Brain microvascular endothelial cell (primary cell): ENCODE measurements at regions not wholly inside any gene's neighbourhood (a gene's known extent, or its start where the extent isn't known, plus 50 kb on each side); places are given as distances from the start of the nearest gene placed in this dataset.

Source experiments
- DNase-seq: peaks from one replicate; pipeline ENCODE4 v3.0.0-alpha.2; 2020
- H3K27ac ChIP-seq: fragments of 250-450 bp; sonication (Bioruptor Pico); 2 replicates; pipeline ENCODE4 v1.5.1; 2020; ENCODE audit warnings: mild to moderate bottlenecking, moderate library complexity
- H3K27me3 ChIP-seq: fragments of 250-450 bp; sonication (Bioruptor Pico); replicated peaks from 2 replicates; pipeline ENCODE4 v1.5.1; 2020; ENCODE audit warnings: mild to moderate bottlenecking
- H3K36me3 ChIP-seq: fragments of 250-450 bp; sonication (Bioruptor Pico); replicated peaks from 2 replicates; pipeline ENCODE4 v1.5.1; 2020; ENCODE audit warnings: mild to moderate bottlenecking
- H3K4me3 ChIP-seq: 2 replicates; pipeline ENCODE4 v1.5.1; 2011; ENCODE audit warnings: low read depth, mild to moderate bottlenecking, control low read depth, low read length, moderate library complexity
- in situ Hi-C: cut with HindIII; loops from 2 replicates; pipeline ENCODE4 v1.10.0; 2017; ENCODE audit warnings: low sequenced_read_pairs, low pct_ligation_motif_present
- TF ChIP-seq, protein P1 (sequence below): IDR thresholded peaks from 2 replicates; pipeline ENCODE4 v1.5.1; 2011; ENCODE audit warnings: low read depth, mild to moderate bottlenecking, moderate library complexity, low read length, control low read depth, inconsistent platforms; ENCODE audit errors: missing control alignments

DNA sequence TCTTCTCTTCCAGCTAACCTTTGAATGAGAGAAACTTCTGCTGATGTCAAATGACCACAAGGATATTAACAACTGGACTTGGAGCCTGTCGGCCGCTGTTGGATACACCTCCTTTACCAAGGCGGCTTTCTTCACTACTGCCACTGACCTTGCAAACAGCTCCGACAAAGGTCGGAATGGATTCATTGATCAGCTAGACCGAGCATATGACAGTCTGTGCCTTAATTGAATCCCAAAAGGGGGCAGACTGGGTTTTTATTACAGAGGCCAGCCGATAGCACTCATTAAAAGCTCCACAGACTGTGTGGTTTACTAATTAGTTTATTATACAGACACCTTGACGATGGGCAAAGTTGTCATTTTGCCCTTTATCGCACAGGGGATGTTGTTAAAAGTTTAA, 394.5 kb downstream of the RERGL start:
- H3K27me3 ChIP-seq, result no peaks in the 10 kb centered on the region
- no peak overlapping the region for H3K4me3 ChIP-seq
- TF ChIP-seq, protein P1, sequence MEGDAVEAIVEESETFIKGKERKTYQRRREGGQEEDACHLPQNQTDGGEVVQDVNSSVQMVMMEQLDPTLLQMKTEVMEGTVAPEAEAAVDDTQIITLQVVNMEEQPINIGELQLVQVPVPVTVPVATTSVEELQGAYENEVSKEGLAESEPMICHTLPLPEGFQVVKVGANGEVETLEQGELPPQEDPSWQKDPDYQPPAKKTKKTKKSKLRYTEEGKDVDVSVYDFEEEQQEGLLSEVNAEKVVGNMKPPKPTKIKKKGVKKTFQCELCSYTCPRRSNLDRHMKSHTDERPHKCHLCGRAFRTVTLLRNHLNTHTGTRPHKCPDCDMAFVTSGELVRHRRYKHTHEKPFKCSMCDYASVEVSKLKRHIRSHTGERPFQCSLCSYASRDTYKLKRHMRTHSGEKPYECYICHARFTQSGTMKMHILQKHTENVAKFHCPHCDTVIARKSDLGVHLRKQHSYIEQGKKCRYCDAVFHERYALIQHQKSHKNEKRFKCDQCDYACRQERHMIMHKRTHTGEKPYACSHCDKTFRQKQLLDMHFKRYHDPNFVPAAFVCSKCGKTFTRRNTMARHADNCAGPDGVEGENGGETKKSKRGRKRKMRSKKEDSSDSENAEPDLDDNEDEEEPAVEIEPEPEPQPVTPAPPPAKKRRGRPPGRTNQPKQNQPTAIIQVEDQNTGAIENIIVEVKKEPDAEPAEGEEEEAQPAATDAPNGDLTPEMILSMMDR, result no peak
- no peak overlapping the region for H3K27ac ChIP-seq
- in situ Hi-C loops, result no loop called here
- H3K36me3 ChIP-seq, result no peaks in the 10 kb centered on the region
- DNase-seq, result no peak

DNA sequence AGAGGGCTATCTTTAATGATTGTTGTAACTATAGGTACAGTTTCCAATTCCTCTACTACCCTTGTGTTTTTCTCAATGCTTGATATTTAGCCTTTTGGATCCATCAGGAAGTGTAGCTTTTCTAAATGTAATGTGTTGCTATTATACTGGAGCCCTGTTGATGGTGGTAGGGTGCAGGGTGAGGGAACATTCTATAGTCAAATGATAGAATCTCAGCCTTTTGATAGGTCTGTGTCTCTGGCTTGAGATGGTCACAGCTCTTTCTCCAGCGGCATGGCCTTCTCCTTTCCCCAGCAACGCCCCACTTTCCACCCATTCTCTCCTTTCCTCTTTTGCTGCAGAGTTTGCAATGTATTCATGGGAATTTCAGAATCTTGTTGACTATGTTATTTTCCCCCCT, 398.6 kb downstream of the RERGL start:
- DNase-seq, result no peak
- H3K36me3 ChIP-seq, result no peaks in the 10 kb centered on the region
- TF ChIP-seq, protein P1, result no peak
- no peak overlapping the region for H3K27ac ChIP-seq
- no peaks in the 10 kb centered on the region for H3K27me3 ChIP-seq
- no peak overlapping the region for H3K4me3 ChIP-seq
- in situ Hi-C loops, result no loop called here

DNA sequence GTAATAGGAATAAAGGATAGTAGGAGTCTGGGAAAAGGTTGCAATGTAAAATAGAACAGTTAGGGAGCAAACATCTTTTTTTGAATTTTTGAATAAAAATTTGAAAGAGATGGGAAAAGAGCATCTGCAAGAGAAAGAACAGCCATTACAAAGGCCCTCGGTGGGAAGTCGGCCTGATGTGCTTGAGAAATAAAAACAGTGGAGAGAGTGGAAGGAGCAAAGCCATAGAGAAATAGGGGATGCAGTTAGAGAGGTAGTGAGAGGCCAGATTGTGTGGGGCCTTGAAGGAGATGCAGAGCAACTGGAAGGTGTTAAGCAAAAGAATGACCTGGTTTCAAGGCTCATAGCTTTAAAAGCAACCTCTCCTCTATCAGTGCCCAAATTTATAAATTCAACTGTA, 409.8 kb downstream of the RERGL start:
- no peak overlapping the region for H3K27ac ChIP-seq
- H3K4me3 ChIP-seq, result no peak overlapping the region
- no peak for DNase-seq
- in situ Hi-C loops, result no loop called here
- no peaks in the 10 kb centered on the region for H3K36me3 ChIP-seq
- TF ChIP-seq, protein P1, result no peak
- H3K27me3 ChIP-seq, result no peaks in the 10 kb centered on the region

DNA sequence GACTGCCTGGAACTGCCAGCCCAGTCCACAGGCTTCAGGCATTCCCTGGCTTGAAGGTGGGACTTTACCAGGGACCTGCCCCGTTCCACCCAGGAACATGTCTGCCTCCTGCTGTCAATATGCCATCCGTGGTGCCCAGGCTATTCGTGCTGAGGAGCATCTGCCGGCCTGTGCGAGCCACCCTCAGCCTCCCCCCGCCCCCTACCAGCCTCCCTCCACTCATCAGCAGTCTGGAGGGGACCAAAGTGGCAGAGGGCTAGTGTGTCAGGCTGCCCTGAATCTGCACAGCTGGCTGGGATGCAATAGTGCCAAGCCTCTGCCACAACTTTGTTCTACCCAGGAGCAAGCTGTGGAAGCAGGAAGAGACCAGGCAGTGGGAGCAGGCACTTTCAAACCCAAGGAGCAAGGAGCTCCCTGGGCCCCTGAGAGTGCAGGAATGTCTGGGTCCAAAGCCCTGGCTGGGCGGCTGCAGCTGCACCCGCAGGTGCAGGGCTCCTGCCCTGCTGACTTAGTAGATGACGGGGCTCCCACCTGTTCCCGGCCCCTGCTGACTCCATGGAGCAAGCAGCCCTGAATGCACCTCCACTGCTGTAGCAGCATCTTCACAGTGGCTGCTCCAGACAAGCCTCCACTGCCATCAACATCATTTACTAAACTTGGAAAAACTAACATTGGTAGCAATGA, 423.2 kb downstream of the RERGL start:
- no peaks in the 10 kb centered on the region for H3K27me3 ChIP-seq
- TF ChIP-seq, protein P1, result no peak
- in situ Hi-C loops, result no loop called here
- H3K36me3 ChIP-seq, result no peaks in the 10 kb centered on the region
- DNase-seq, result no peak
- H3K4me3 ChIP-seq, result no peak overlapping the region
- no peak overlapping the region for H3K27ac ChIP-seq

DNA sequence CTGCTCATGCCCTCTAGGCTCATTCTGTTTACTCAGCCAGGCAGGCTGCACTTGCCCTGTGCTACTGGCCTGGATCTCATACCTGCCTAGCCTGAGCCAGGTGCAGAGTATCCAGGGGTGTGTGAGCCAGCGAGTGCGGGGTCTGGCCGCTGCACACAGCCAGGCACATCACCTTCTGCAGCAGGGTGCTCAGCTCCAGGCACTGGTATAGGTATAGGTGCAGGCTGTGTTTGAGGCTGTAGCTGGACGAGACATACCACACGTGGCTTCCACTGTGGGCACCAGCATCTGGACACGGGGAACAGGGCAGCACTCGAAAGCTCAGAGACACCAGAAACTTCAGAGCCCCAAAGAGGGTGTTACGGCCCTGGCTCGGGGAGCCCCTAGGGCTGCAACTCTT, 424.2 kb downstream of the RERGL start:
- Histone ChIP-seq H3K36me3 (no peaks in the 10 kb centered on the region), H3K27ac (no peak overlapping the region), H3K4me3 (no peak overlapping the region), H3K27me3 (no peaks in the 10 kb centered on the region)
- in situ Hi-C loops, result no loop called here
- TF ChIP-seq, protein P1, result no peak
- DNase-seq, result no peak

DNA sequence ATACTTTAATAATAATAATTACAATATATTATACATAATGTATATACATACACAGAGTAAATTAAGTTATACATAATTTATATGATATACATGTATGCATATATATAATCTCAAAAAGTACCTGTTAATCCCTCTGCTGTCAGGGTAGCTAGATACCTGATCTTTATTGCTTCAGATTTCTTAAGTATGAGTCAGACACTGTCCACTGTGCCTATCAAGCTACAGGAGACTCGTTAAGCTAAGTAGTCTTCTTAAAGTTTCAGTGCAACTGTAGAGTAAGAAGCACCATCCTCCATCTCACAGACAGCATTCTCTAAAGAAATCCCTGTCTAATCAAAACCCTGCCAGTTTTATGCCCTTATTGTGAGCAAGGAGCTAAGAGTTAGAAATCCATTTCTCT, 428.7 kb downstream of the RERGL start:
- no peak for DNase-seq
- H3K27me3 ChIP-seq, result no peaks in the 10 kb centered on the region
- H3K36me3 ChIP-seq, result no peaks in the 10 kb centered on the region
- no peak overlapping the region for H3K27ac ChIP-seq
- TF ChIP-seq, protein P1, result no peak
- in situ Hi-C loops, result no loop called here
- no peak overlapping the region for H3K4me3 ChIP-seq
